PC-3 (cell line): ENCODE measurements at regions not wholly inside any gene's neighbourhood (a gene's known extent, or its start where the extent isn't known, plus 50 kb on each side); places are given as distances from the start of the nearest gene placed in this dataset.

Experiments used
- ATAC-seq: fragments of 200-7000 bp; cut with Tn5 transposase; 2 replicates; pipeline ENCODE4 v1.9.1; 2020; ENCODE audit warnings: mild to moderate bottlenecking, moderate library complexity
- BruUV-seq: library from RNA; stranded (reverse); fragments of 400-500 nt; replicated peaks from 2 replicates; lab custom pipeline; 2021; lab: Mats Ljungman, UMichigan
- CTCF ChIA-PET: fragments of 300-600 bp; sonication (Branson Sonifier 250); formaldehyde crosslinking; loops from one replicate; lab custom pipeline; 2022; ENCODE audit warnings: antibody characterized with exemption; lab: Charles Lee
- POLR2A ChIA-PET: fragments of 300-600 bp; sonication (Branson Sonifier 250); formaldehyde crosslinking; loops from one replicate; lab custom pipeline; 2022; ENCODE audit warnings: antibody characterized with exemption; ENCODE audit not compliant: unreplicated experiment; lab: Charles Lee
- DNase-seq: peaks from one replicate; pipeline ENCODE4 v3.0.0-alpha.2; 2015
- H2AFZ ChIP-seq: fragments of 300-600 bp; sonication (generic); 2 replicates; pipeline ENCODE4 v1.6.0; 2016; ENCODE audit warnings: antibody characterized with exemption, low read length
- H3F3A ChIP-seq: fragments of 300-600 bp; sonication (generic); one replicate; pipeline ENCODE4 v1.6.0; 2017; ENCODE audit warnings: antibody characterized with exemption, low read length, control low read depth, mild to moderate bottlenecking; ENCODE audit not compliant: unreplicated experiment
- H3K27ac ChIP-seq: fragments of 300-600 bp; sonication (generic); 2 replicates; pipeline ENCODE4 v1.5.1; 2016; ENCODE audit warnings: mild to moderate bottlenecking, low read length
- H3K27me3 ChIP-seq: fragments of 300-600 bp; sonication (generic); 2 replicates; pipeline ENCODE4 v1.6.1; 2016; ENCODE audit warnings: low read length, mixed read lengths
- H3K36me3 ChIP-seq: fragments of 300-600 bp; sonication (generic); 2 replicates; pipeline ENCODE4 v1.6.1; 2016; ENCODE audit warnings: low read depth, mixed run types, low read length, mixed read lengths
- H3K4me1 ChIP-seq: fragments of 300-600 bp; sonication (generic); 2 replicates; pipeline ENCODE4 v1.5.1; 2016; ENCODE audit warnings: low read length; ENCODE audit not compliant: insufficient read depth
- H3K4me2 ChIP-seq: fragments of 300-600 bp; sonication (generic); 2 replicates; pipeline ENCODE4 v1.6.0; 2016; ENCODE audit warnings: low read length
- H3K4me3 ChIP-seq: fragments of 300-600 bp; sonication (generic); 2 replicates; pipeline ENCODE4 v1.5.1; 2016; ENCODE audit warnings: mild to moderate bottlenecking, low read length, mixed read lengths
- H3K79me2 ChIP-seq: fragments of 300-600 bp; sonication (generic); 2 replicates; pipeline ENCODE4 v1.6.1; 2017; ENCODE audit warnings: low read length, mixed read lengths
- H3K9ac ChIP-seq: fragments of 300-600 bp; sonication (generic); 2 replicates; pipeline ENCODE4 v1.6.0; 2016; ENCODE audit warnings: mild to moderate bottlenecking, low read length
- H3K9me2 ChIP-seq: fragments of 300-600 bp; sonication (generic); replicated peaks from 2 replicates; pipeline ENCODE4 v1.6.1; 2016; ENCODE audit warnings: mixed run types, low read length, mixed read lengths
- H3K9me3 ChIP-seq: fragments of 300-600 bp; sonication (generic); 2 replicates; pipeline ENCODE4 v1.6.1; 2016; ENCODE audit warnings: low read length, mixed read lengths
- H4K20me1 ChIP-seq: fragments of 300-600 bp; sonication (generic); 2 replicates; pipeline ENCODE4 v1.6.1; 2016; ENCODE audit warnings: low read length, mixed read lengths
- EZH2 ChIP-seq: fragments of 300-600 bp; sonication (generic); IDR thresholded peaks from one replicate; pipeline ENCODE4 v1.6.1; 2017; ENCODE audit warnings: antibody characterized with exemption, mild to moderate bottlenecking, low read length; ENCODE audit not compliant: unreplicated experiment
- EZH2phosphoT487 ChIP-seq: fragments of 300-600 bp; sonication (generic); IDR thresholded peaks from 2 replicates; pipeline ENCODE4 v1.6.1; 2018; ENCODE audit warnings: mild to moderate bottlenecking, antibody characterized with exemption, low read length, borderline replicate concordance
- intact Hi-C: fragments of 100-400 bp; cut with micrococcal nuclease; formaldehyde crosslinking; loops from 2 replicates; pipeline ENCODE4 v1.9.0; 2023
- TF ChIP-seq, protein P1 (sequence below): fragments of 300-600 bp; sonication (generic); conservative IDR thresholded peaks from 2 replicates; pipeline ENCODE4 v1.5.1; 2017; ENCODE audit warnings: antibody characterized with exemption, low read depth, mild to moderate bottlenecking, low read length

- Histone ChIP-seq H3K9ac (no peak overlapping the region), H4K20me1 (no peaks in the 10 kb centered on the region), H3K27me3 (peaks cover 33% of the 10 kb centered on the region), H3K9me2 (no peaks in the 10 kb centered on the region), H3K4me3 (no peak overlapping the region), H3K4me2 (no peak overlapping the region), H3K36me3 (no peaks in the 10 kb centered on the region), H3K79me2 (no peaks in the 10 kb centered on the region), H2AFZ (no peak overlapping the region), H3F3A (no peaks in the 10 kb centered on the region), H3K4me1 (no peaks in the 10 kb centered on the region), H3K27ac (no peak overlapping the region), H3K9me3 (no peaks in the 10 kb centered on the region)
- ATAC-seq: no peak
- CTCF ChIA-PET: no interaction called here
- intact Hi-C loops: no loop called here
- DNase-seq: no peak
- no TSS peak for BruUV-seq
- POLR2A ChIA-PET: no interaction called here
- TF ChIP-seq EZH2phosphoT487 (no peak), EZH2 (no peak)
- TF ChIP-seq, protein P1, sequence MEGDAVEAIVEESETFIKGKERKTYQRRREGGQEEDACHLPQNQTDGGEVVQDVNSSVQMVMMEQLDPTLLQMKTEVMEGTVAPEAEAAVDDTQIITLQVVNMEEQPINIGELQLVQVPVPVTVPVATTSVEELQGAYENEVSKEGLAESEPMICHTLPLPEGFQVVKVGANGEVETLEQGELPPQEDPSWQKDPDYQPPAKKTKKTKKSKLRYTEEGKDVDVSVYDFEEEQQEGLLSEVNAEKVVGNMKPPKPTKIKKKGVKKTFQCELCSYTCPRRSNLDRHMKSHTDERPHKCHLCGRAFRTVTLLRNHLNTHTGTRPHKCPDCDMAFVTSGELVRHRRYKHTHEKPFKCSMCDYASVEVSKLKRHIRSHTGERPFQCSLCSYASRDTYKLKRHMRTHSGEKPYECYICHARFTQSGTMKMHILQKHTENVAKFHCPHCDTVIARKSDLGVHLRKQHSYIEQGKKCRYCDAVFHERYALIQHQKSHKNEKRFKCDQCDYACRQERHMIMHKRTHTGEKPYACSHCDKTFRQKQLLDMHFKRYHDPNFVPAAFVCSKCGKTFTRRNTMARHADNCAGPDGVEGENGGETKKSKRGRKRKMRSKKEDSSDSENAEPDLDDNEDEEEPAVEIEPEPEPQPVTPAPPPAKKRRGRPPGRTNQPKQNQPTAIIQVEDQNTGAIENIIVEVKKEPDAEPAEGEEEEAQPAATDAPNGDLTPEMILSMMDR: no peak
These were observed 100.9 kb upstream of the PARP11 start for GRCh38 chr12:3973973-3974644.

DNA sequence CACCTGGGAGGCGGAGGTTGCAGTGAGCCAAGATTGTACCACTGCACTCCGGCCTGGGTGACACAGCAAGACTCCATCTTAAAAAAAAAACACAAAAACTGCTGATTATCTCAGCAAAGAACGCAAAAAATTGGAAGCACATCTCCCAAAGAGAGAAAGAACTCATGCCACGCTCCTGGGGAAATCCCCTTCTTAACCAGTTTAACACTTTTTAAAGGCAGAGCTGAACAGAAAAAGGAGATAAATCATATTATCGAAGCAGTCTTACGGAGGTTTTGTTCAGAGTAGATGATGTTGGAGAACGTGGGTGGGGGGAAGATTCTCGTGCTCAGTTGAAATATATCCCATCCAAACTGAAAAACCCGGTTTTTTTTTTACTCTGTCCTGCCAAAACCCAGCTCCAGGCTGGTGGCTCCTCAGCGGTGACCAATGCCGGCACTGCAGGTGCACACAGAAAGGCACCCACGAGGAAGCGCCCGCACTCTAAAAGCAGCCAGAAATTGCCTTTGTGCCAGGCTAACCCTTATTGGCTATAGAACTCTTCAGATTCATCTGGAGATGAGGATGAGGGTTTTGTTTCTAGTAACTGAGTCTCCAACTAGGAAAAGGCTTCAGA lies 100.2 kb upstream of the PARP11 start:
- BruUV-seq: no TSS peak
- no peaks in the 10 kb centered on the region for H3K9me3 ChIP-seq
- H3K4me1 ChIP-seq: no peaks in the 10 kb centered on the region
- CTCF ChIA-PET: no interaction called here
- no peaks in the 10 kb centered on the region for H4K20me1 ChIP-seq
- H3K27ac ChIP-seq: no peak overlapping the region
- intact Hi-C loops: no loop called here
- no peaks in the 10 kb centered on the region for H3F3A ChIP-seq
- ATAC-seq (no peak), DNase-seq (no peak)
- peaks cover 40% of the 10 kb centered on the region for H3K27me3 ChIP-seq
- no peak overlapping the region for H2AFZ ChIP-seq
- TF ChIP-seq EZH2phosphoT487 (no peak), EZH2 (no peak)
- TF ChIP-seq, protein P1: no peak
- POLR2A ChIA-PET: no interaction called here
- H3K79me2 ChIP-seq: no peaks in the 10 kb centered on the region
- H3K9me2 ChIP-seq: no peaks in the 10 kb centered on the region
- H3K4me3 ChIP-seq: no peak overlapping the region
- H3K36me3 ChIP-seq: no peaks in the 10 kb centered on the region
- H3K4me2 ChIP-seq: no peak overlapping the region
- no peak overlapping the region for H3K9ac ChIP-seq

- H3K4me3 ChIP-seq: no peak overlapping the region
- BruUV-seq: no TSS peak
- ChIA-PET POLR2A (no interaction called here), CTCF (no interaction called here)
- H3K9ac ChIP-seq: no peak overlapping the region
- H3K36me3 ChIP-seq: no peaks in the 10 kb centered on the region
- H4K20me1 ChIP-seq: no peaks in the 10 kb centered on the region
- no peaks in the 10 kb centered on the region for H3F3A ChIP-seq
- TF ChIP-seq, protein P1: no peak
- TF ChIP-seq EZH2phosphoT487 (no peak), EZH2 (no peak)
- H3K4me1 ChIP-seq: no peaks in the 10 kb centered on the region
- H2AFZ ChIP-seq: no peak overlapping the region
- no peaks in the 10 kb centered on the region for H3K9me2 ChIP-seq
- no peaks in the 10 kb centered on the region for H3K79me2 ChIP-seq
- H3K27me3 ChIP-seq: peaks cover 48% of the 10 kb centered on the region
- no peak for DNase-seq
- no peak overlapping the region for H3K27ac ChIP-seq
- ATAC-seq: no peak
- intact Hi-C loops: no loop called here
- H3K4me2 ChIP-seq: no peak overlapping the region
- no peaks in the 10 kb centered on the region for H3K9me3 ChIP-seq
These were observed 99.4 kb upstream of the PARP11 start for GRCh38 chr12:3972576-3972975.
